ENCODE measurements at regions not wholly inside any gene's neighbourhood (a gene's known extent, or its start where the extent isn't known, plus 50 kb on each side); places are given as distances from the start of the nearest gene placed in this dataset.
A peak's percentile ranks its signal among the peaks of the same experiment; 100 is the strongest.

- no peak overlapping the region for H3K4me3 ChIP-seq (ENCODE audit: low read depth, low read length)
- H3K36me3 ChIP-seq (ENCODE audit: control insufficient read depth, insufficient read depth, low read length), result no peaks in the 10 kb centered on the region
- no peak for TF ChIP-seq CTCF (IDR thresholded peaks at IDR 0.05; ENCODE audit: insufficient read depth, low read length, severe bottlenecking)
- no peaks in the 10 kb centered on the region for H3K27me3 ChIP-seq (ENCODE audit: control insufficient read depth, insufficient read depth, low read length)
- DNase-seq (ENCODE audit: low read depth), result no peak
- FAIRE-seq, result no peak
Measured at GRCh38 chr3:15958692-15959433, 161.1 kb upstream of the ANKRD28 start.

DNA sequence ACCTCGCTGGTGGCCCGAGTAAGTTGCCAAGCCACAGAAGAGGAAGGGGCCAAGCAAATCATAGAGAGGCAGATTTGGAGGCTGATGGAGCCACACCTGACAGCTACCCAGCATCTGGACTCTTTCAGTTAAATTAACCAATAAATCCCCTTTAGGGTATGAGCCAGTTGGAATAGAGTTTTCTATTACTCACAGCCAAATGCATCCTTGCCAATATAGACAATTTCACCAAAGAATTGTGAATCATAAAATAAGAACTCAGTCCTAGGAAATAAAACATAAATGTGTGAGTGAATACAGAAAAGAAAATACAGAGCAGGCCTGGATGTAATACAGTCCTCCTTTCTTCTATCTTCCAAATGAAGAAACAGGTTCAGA is 161.6 kb upstream of the ANKRD28 start:
- Histone ChIP-seq H3K36me3 (ENCODE audit: control insufficient read depth, insufficient read depth, low read length) (no peaks in the 10 kb centered on the region), H3K27me3 (ENCODE audit: control insufficient read depth, insufficient read depth, low read length) (no peaks in the 10 kb centered on the region), H3K4me3 (ENCODE audit: low read depth, low read length) (no peak overlapping the region)
- FAIRE-seq, result no peak
- no peak for DNase-seq (ENCODE audit: low read depth)
- TF ChIP-seq CTCF (IDR thresholded peaks at IDR 0.05; ENCODE audit: insufficient read depth, low read length, severe bottlenecking), result no peak

DNA sequence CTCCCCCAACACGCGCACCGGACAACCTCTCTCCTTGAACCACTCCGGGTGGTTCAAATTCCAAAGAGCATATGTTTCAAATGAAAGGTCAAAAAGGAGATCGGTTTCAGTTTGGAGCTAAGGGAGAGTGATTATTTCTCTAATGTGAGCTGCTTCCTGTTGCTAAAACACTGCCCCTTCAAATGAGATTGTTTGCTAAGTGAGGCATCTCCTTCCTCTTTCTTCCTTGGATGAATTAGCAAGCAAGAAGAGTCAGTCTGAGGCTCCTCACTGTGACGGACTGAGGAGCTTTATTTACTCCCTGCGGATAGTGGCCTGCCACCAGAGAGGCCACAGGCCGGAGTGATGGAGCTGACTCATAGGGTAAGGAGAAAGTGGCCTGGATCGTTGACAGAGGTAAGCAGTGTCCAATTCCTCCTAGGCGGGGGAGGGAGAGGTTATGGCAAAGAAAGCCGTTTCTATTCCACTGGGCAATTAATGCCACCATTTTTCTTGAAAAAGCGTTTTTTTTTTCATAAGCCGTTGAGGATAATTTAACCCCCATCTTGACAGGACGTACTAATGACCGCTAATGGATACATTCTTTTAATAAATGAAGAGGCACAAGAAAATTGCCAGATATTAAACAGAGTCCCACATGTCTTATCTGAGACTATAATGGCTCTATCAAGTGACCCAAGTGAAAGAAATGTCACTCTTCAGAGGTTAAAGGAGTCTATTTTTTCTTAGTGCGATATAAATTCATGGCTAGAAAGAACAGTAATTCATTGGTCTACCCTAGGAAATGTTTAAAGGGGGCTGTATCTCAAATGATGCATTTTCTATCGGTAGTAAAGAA is 167.0 kb upstream of the ANKRD28 start:
- FAIRE-seq, result no peak
- TF ChIP-seq CTCF (IDR thresholded peaks at IDR 0.05; ENCODE audit: insufficient read depth, low read length, severe bottlenecking), result no peak
- Histone ChIP-seq H3K27me3 (ENCODE audit: control insufficient read depth, insufficient read depth, low read length) (no peaks in the 10 kb centered on the region), H3K4me3 (ENCODE audit: low read depth, low read length) (no peak overlapping the region), H3K36me3 (ENCODE audit: control insufficient read depth, insufficient read depth, low read length) (no peaks in the 10 kb centered on the region)
- DNase-seq (ENCODE audit: low read depth), result peak; percentile 10

- Histone ChIP-seq H3K36me3 (ENCODE audit: control insufficient read depth, insufficient read depth, low read length) (no peaks in the 10 kb centered on the region), H3K4me3 (ENCODE audit: low read depth, low read length) (no peak overlapping the region), H3K27me3 (ENCODE audit: control insufficient read depth, insufficient read depth, low read length) (no peaks in the 10 kb centered on the region)
- DNase-seq (ENCODE audit: low read depth), result no peak
- no peak for FAIRE-seq
- TF ChIP-seq CTCF (IDR thresholded peaks at IDR 0.05; ENCODE audit: insufficient read depth, low read length, severe bottlenecking), result no peak
Measured at GRCh38 chr3:15967577-15967976, 169.8 kb upstream of the ANKRD28 start.

- DNase-seq (ENCODE audit: low read depth), result no peak
- Histone ChIP-seq H3K27me3 (ENCODE audit: control insufficient read depth, insufficient read depth, low read length) (no peaks in the 10 kb centered on the region), H3K36me3 (ENCODE audit: control insufficient read depth, insufficient read depth, low read length) (no peaks in the 10 kb centered on the region), H3K4me3 (ENCODE audit: low read depth, low read length) (no peak overlapping the region)
- no peak for TF ChIP-seq CTCF (IDR thresholded peaks at IDR 0.05; ENCODE audit: insufficient read depth, low read length, severe bottlenecking)
- FAIRE-seq, result no peak
Measured at GRCh38 chr3:15969874-15970640, 172.3 kb upstream of the ANKRD28 start.
